SU-DHL-6 (cell line): ENCODE measurements at regions not wholly inside any gene's neighbourhood (a gene's known extent, or its start where the extent isn't known, plus 50 kb on each side); places are given as distances from the start of the nearest gene placed in this dataset.

ENCODE experiments used
- CTCF ChIP-seq: fragments of 200-600 bp; sonication (generic); IDR thresholded peaks from one replicate; pipeline ENCODE4 v1.5.1; 2017; ENCODE audit warnings: antibody characterized with exemption, mild to moderate bottlenecking, low read length, moderate library complexity; ENCODE audit not compliant: insufficient read depth, poor library complexity, severe bottlenecking
- EZH2phosphoT487 ChIP-seq: fragments of 200-600 bp; sonication (generic), shearing (Covaris generic); conservative IDR thresholded peaks from 2 replicates; pipeline ENCODE4 v1.6.1; 2018; ENCODE audit warnings: mild to moderate bottlenecking, antibody characterized with exemption, low read length, moderate library complexity, mixed read lengths

- TF ChIP-seq CTCF = no peak
- no peak for TF ChIP-seq EZH2phosphoT487
Observed at GRCh38 chr1:213670692-213671023, 317.1 kb upstream of the PROX1 start.
